ENCODE measurements at regions not wholly inside any gene's neighbourhood (a gene's known extent, or its start where the extent isn't known, plus 50 kb on each side); places are given as distances from the start of the nearest gene placed in this dataset.

DNA sequence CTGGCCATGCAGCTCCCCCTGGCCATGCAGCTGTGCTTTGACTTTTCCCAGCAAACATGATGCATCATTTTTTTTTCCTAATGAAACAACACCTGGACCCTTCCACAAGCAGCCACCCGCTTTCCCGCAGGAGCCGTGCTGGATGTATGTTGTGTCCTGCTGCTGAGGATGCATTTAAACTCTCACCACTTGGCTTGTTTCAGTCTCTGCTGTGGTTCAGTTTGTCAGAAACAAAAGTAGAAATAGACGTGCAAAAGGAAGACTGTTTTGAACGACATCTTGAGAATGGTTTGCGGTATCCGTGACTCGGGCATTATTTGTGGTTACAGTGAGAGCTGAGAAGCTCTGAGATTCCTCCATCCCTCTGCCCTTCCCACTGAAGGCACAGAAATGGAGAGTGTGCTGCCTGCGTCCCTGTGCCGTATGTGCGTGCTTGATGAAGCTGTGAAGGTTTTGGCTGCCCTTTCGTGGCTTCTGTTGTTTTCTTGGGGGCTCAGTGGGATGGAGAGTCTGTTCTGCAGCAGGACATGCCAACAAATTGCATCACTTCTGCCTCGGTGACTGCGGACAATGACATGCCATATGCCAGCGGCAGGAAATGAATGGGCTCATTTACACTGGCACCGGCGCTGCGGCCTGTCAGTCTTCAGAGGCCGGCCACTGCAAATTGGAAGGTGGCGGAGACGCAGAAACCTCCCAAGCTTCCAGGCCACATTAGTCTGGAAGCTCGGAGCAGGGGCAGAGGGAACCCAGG is 417.7 kb upstream of the SALL3 start:
- no peak for TF ChIP-seq CTCF (IDR thresholded peaks at IDR 0.05)
- TF ChIP-seq POLR2A (IDR thresholded peaks at IDR 0.05) = no peak
